GM12891 (cell line): ENCODE measurements at regions not wholly inside any gene's neighbourhood (a gene's known extent, or its start where the extent isn't known, plus 50 kb on each side); places are given as distances from the start of the nearest gene placed in this dataset.

ENCODE experiments used
- POLR2A ChIP-seq: IDR thresholded peaks from 2 replicates; pipeline ENCODE4 v1.6.1; 2011; ENCODE audit warnings: low read depth, low read length, control low read depth
- POLR2AphosphoS5 ChIP-seq: IDR thresholded peaks from 2 replicates; pipeline ENCODE4 v1.6.1; 2011; ENCODE audit warnings: low read depth, low read length, control low read depth
- POU2F2 ChIP-seq: IDR thresholded peaks from 2 replicates; pipeline ENCODE4 v1.6.1; 2011; ENCODE audit warnings: low read depth, mild to moderate bottlenecking, control low read depth, low read length, moderate library complexity
- SPI1 ChIP-seq: IDR thresholded peaks from 2 replicates; pipeline ENCODE4 v1.6.1; 2011; ENCODE audit warnings: low read depth, low read length, control low read depth
- TAF1 ChIP-seq: IDR thresholded peaks from 2 replicates; pipeline ENCODE4 v1.6.1; 2011; ENCODE audit warnings: low read depth, low read length, control low read depth

DNA sequence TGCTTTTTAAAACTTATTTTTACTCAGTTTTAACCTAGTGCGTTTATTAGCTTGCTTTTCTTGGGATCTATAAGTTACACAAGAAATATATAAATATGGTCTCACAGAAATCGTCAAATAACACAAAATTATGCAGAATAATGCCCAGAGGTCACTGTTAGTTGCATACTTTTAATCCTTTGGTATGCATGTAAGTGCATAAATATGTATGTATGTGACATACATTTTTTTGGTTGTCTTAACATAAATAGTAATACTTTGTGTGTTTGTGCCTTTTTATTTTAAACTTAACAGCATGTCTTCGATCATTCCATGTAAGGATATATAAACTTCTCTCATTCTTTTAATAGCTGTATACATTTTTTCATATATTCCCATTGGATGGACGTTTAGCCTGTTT, 459.6 kb downstream of the PCNX1 start:
- no peak for TF ChIP-seq POLR2AphosphoS5
- no peak for TF ChIP-seq TAF1
- no peak for TF ChIP-seq POLR2A
- no peak for TF ChIP-seq SPI1
- no peak for TF ChIP-seq POU2F2
